Loucy (cell line): ENCODE measurements at regions not wholly inside any gene's neighbourhood (a gene's known extent, or its start where the extent isn't known, plus 50 kb on each side); places are given as distances from the start of the nearest gene placed in this dataset.
"Not testable (repeated sequence)": the region's sequence is repeated elsewhere in the genome, so short reads cannot be mapped to it uniquely, and the experiment has no call there.

Experiments
- H2AFZ ChIP-seq: fragments of 200-600 bp; sonication (generic); 2 replicates; pipeline ENCODE4 v1.6.0; 2016; ENCODE audit warnings: antibody characterized with exemption, mild to moderate bottlenecking, low read length, moderate library complexity
- H3F3A ChIP-seq: fragments of 200-600 bp; 2 replicates; pipeline ENCODE4 v1.6.0; 2016; ENCODE audit warnings: antibody characterized with exemption, low read depth, mild to moderate bottlenecking
- H3K27me3 ChIP-seq: fragments of 200-600 bp; sonication (generic); 2 replicates; pipeline ENCODE4 v1.6.1; 2014; ENCODE audit warnings: low read length, mild to moderate bottlenecking; ENCODE audit not compliant: insufficient read depth, poor library complexity, severe bottlenecking
- H3K36me3 ChIP-seq: fragments of 200-600 bp; sonication (generic); 2 replicates; pipeline ENCODE4 v1.6.1; 2016; ENCODE audit warnings: low read length; ENCODE audit not compliant: insufficient read depth
- H3K4me1 ChIP-seq: fragments of 200-600 bp; sonication (generic); 2 replicates; pipeline ENCODE4 v1.5.1; 2014; ENCODE audit warnings: low read length, mild to moderate bottlenecking; ENCODE audit not compliant: insufficient read depth, poor library complexity, severe bottlenecking
- H3K4me2 ChIP-seq: fragments of 200-600 bp; sonication (generic); 2 replicates; pipeline ENCODE4 v1.6.0; 2014; ENCODE audit warnings: antibody characterized with exemption, low read length, low read depth, mild to moderate bottlenecking; ENCODE audit not compliant: poor library complexity, severe bottlenecking
- H3K4me3 ChIP-seq: fragments of 200-600 bp; sonication (generic); 2 replicates; pipeline ENCODE4 v1.5.1; 2014; ENCODE audit warnings: low read length, mild to moderate bottlenecking, mixed read lengths; ENCODE audit not compliant: poor library complexity, severe bottlenecking
- H3K79me2 ChIP-seq: fragments of 200-600 bp; sonication (generic); 2 replicates; pipeline ENCODE4 v1.6.1; 2014; ENCODE audit warnings: low read length; ENCODE audit not compliant: insufficient read depth
- H3K9ac ChIP-seq: fragments of 200-600 bp; sonication (generic); 2 replicates; pipeline ENCODE4 v1.6.0; 2014; ENCODE audit warnings: mild to moderate bottlenecking, low read depth, low read length, moderate library complexity; ENCODE audit not compliant: poor library complexity, severe bottlenecking
- H3K9me2 ChIP-seq: fragments of 200-600 bp; sonication (generic); replicated peaks from 2 replicates; pipeline ENCODE4 v1.6.1; 2016; ENCODE audit warnings: low read depth, low read length, mixed read lengths
- H3K9me3 ChIP-seq: fragments of 200-600 bp; sonication (generic); 2 replicates; pipeline ENCODE4 v1.6.1; 2014; ENCODE audit warnings: mild to moderate bottlenecking, antibody characterized with exemption, low read length, low read depth; ENCODE audit not compliant: insufficient read depth
- H4K20me1 ChIP-seq: fragments of 200-600 bp; sonication (generic); 2 replicates; pipeline ENCODE4 v1.6.0; 2014; ENCODE audit warnings: antibody characterized with exemption, low read length, mild to moderate bottlenecking; ENCODE audit not compliant: insufficient read depth, poor library complexity, severe bottlenecking
- CTCF ChIP-seq: fragments of 200-600 bp; sonication (generic); conservative IDR thresholded peaks from 2 replicates; pipeline ENCODE4 v1.5.1; 2014; ENCODE audit warnings: mild to moderate bottlenecking, antibody characterized with exemption, low read length
- EZH2phosphoT487 ChIP-seq: fragments of 200-600 bp; IDR thresholded peaks from 2 replicates; pipeline ENCODE4 v1.6.1; 2018; ENCODE audit warnings: antibody characterized with exemption, mild to moderate bottlenecking, moderate library complexity, borderline replicate concordance

GRCh38 chr12:71385155-71385554 lies 54.4 kb upstream of the LGR5 start:
- Histone ChIP-seq H3K79me2 (no peaks in the 10 kb centered on the region), H3F3A (no peaks in the 10 kb centered on the region), H3K27me3 (no peaks in the 10 kb centered on the region), H3K9ac (no peak overlapping the region), H3K4me2 (no peak overlapping the region), H4K20me1 (no peaks in the 10 kb centered on the region), H3K9me3 (no peaks in the 10 kb centered on the region), H3K36me3 (no peaks in the 10 kb centered on the region), H3K9me2 (no peaks in the 10 kb centered on the region), H3K4me1 (no peaks in the 10 kb centered on the region), H2AFZ (no peak overlapping the region), H3K4me3 (no peak overlapping the region)
- TF ChIP-seq EZH2phosphoT487 (no peak), CTCF (no peak)

GRCh38 chr12:71376711-71377355 lies 62.8 kb upstream of the LGR5 start:
- H3K9me2 ChIP-seq, H3K9ac ChIP-seq, H3K4me2 ChIP-seq, H3K4me1 ChIP-seq, H3K9me3 ChIP-seq, H3K4me3 ChIP-seq, H3K36me3 ChIP-seq, H3F3A ChIP-seq, H3K27me3 ChIP-seq, H3K79me2 ChIP-seq, H4K20me1 ChIP-seq, H2AFZ ChIP-seq: not testable (repeated sequence)

- Histone ChIP-seq H3K9me2 (no peaks in the 10 kb centered on the region), H3K4me1 (peaks cover 20% of the 10 kb centered on the region), H3K27me3 (no peaks in the 10 kb centered on the region), H3K9me3 (no peaks in the 10 kb centered on the region; the same call in 1 of the 2 replicates), H3K4me3 (no peak overlapping the region), H3K4me2 (peak overlapping the region; percentile 38), H3F3A (peaks cover 4% of the 10 kb centered on the region; the same call in 1 of the 2 replicates), H3K9ac (no peak overlapping the region), H3K79me2 (no peaks in the 10 kb centered on the region), H2AFZ (no peak overlapping the region), H3K36me3 (no peaks in the 10 kb centered on the region), H4K20me1 (no peaks in the 10 kb centered on the region)
- peak; percentile 74 for TF ChIP-seq CTCF
- no peak for TF ChIP-seq EZH2phosphoT487
Measured at GRCh38 chr12:71371122-71371521, 68.5 kb upstream of the LGR5 start.

- H3K4me3 ChIP-seq: no peak overlapping the region
- H3K9me2 ChIP-seq: no peaks in the 10 kb centered on the region
- no peaks in the 10 kb centered on the region for H3K27me3 ChIP-seq
- peaks cover 9% of the 10 kb centered on the region; the same call in 1 of the 2 replicates for H3F3A ChIP-seq
- no peak overlapping the region for H2AFZ ChIP-seq
- no peak overlapping the region for H3K9ac ChIP-seq
- H3K4me2 ChIP-seq: no peak overlapping the region
- no peaks in the 10 kb centered on the region for H3K36me3 ChIP-seq
- peaks cover 10% of the 10 kb centered on the region for H3K4me1 ChIP-seq
- H3K9me3 ChIP-seq: peaks cover 4% of the 10 kb centered on the region; the same call in 1 of the 2 replicates
- TF ChIP-seq EZH2phosphoT487 (no peak), CTCF (no peak)
- H4K20me1 ChIP-seq: no peaks in the 10 kb centered on the region
- H3K79me2 ChIP-seq: no peaks in the 10 kb centered on the region
Measured at GRCh38 chr12:71360013-71360412, 79.6 kb upstream of the LGR5 start.
